Adrenal gland (tissue), 5 donors: ENCODE measurements at regions not wholly inside any gene's neighbourhood (a gene's known extent, or its start where the extent isn't known, plus 50 kb on each side); places are given as distances from the start of the nearest gene placed in this dataset.

Experiments used
- CTCF ChIP-seq, 6 experiments: fragments of 450-650 bp in 4 of 6; fragments of 200-600 bp in 2 of 6; sonication (generic) in 1 of 6; IDR thresholded peaks; 1 replicate in 5 of 6; 2 replicates in 1 of 6; pipeline versions ENCODE4 v1.5.1 to v1.8.0; 2016 to 2021; ENCODE audit warnings: antibody characterized with exemption in 6 of 6, mild to moderate bottlenecking in 2 of 6, moderate library complexity in 1 of 6
- POLR2A ChIP-seq, 2 donors: fragments of 450-650 bp; IDR thresholded peaks; one replicate each; pipeline ENCODE4 v1.6.1; 2017; ENCODE audit warnings: antibody characterized with exemption in 2 of 2, mild to moderate bottlenecking in 2 of 2, moderate library complexity in 1 of 2
- donor health status: DM: no; HTN: no; CAD: no.

DNA sequence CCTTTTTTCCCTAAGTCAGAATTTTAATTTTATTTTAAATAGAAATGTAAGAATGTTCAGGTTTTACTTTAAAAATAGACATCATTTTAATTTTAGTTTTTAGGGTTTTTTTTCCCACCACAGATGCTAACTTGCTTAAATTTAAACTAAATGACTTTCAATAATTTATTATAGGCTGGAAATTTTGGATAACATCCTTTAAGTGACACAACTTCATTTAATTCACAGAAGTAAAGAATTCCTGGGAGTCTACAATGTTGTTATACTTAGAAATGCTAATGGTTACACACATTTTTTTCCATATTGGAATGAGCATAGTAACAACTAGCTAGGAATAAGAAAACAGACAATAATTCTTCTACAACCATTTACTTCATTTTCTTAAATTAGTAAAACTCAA, 90.5 kb upstream of the PDE10A start:
- TF ChIP-seq CTCF (IDR thresholded peaks at IDR 0.05) (no peak), POLR2A (IDR thresholded peaks at IDR 0.05) (no peak)
